Prostate gland (tissue), 2 donors: ENCODE measurements at regions not wholly inside any gene's neighbourhood (a gene's known extent, or its start where the extent isn't known, plus 50 kb on each side); places are given as distances from the start of the nearest gene placed in this dataset.

Experiments used
- DNase-seq: peaks from one replicate; pipeline ENCODE4 v3.0.0-alpha.2; 2019; ENCODE audit warnings: low spot score
- H3K27ac ChIP-seq, 2 donors: fragments of 200-600 bp; sonication (generic); 2 replicates each; pipeline ENCODE4 v1.5.1; 2017 to 2019
- H3K27me3 ChIP-seq: fragments of 200-600 bp; sonication (generic); replicated peaks from 2 replicates; pipeline ENCODE4 v1.5.1; 2019; ENCODE audit not compliant: insufficient read depth
- H3K36me3 ChIP-seq, 2 donors: fragments of 200-600 bp; sonication (generic); 1 replicate in 1 of 2; 2 replicates in 1 of 2; pipeline versions ENCODE4 v1.5.1 to v1.8.1; 2017 to 2019
- H3K4me1 ChIP-seq: fragments of 200-600 bp; sonication (generic); replicated peaks from 2 replicates; pipeline ENCODE4 v1.5.1; 2019
- H3K4me3 ChIP-seq, 2 donors: fragments of 200-600 bp; sonication (generic); 2 replicates each; pipeline ENCODE4 v1.5.1; 2017 to 2019
- H3K9me3 ChIP-seq: fragments of 200-600 bp; sonication (generic); 2 replicates; pipeline ENCODE4 v1.5.1; 2017
- POLR2A ChIP-seq: fragments of 450-650 bp; IDR thresholded peaks from one replicate; pipeline ENCODE4 v1.6.1; 2016; ENCODE audit warnings: antibody characterized with exemption, mild to moderate bottlenecking
- POLR2AphosphoS5 ChIP-seq: sonication (generic); formaldehyde crosslinking; IDR thresholded peaks from one replicate; pipeline ENCODE4 v1.6.1; 2017; ENCODE audit warnings: antibody characterized with exemption
- WGBS: methylation state at CpG from one replicate; pipeline ENCODE4 v1.1.5; 2018; 5-methylcytosine and 5-hydroxymethylcytosine counted together
- intact Hi-C: fragments of 100-400 bp; cut with DNase I; formaldehyde crosslinking; loops from one replicate; pipeline ENCODE4 v1.14.2; 2022
- TF ChIP-seq, protein P1 (sequence below), 4 experiments: fragments of 200-600 bp in 2 of 4; fragments of 450-650 bp in 2 of 4; sonication (generic) in 2 of 4; IDR thresholded peaks; 1 replicate in 3 of 4; 2 replicates in 1 of 4; pipeline ENCODE4 v1.5.1; 2016 to 2019; ENCODE audit warnings: antibody characterized with exemption in 4 of 4, mild to moderate bottlenecking in 2 of 4, moderate library complexity in 2 of 4

DNA sequence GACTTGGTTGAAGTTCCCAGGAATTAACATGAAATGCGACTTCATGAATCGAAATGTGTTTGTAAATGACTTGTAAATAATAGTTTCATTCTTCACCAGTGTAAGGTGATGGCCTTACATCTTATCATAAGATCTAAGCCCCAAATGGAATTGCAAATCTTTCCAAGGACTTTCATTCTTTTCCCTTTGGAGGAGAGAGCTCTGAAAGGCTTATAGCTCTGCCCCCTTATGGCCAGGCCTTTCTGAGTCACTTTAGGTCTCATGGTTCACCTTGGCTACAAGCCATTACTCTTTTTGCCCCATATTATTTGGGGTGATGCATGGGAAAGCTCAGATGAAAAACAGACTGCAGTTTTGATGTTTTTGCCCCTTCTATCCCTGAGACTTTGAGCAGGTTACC, 209.1 kb upstream of the BMP2 start:
- Histone ChIP-seq H3K36me3 (no peaks in the 10 kb centered on the region), H3K4me1 (no peaks in the 10 kb centered on the region), H3K9me3 (no peaks in the 10 kb centered on the region), H3K4me3 (no peak overlapping the region), H3K27me3 (no peaks in the 10 kb centered on the region), H3K27ac (no peak overlapping the region)
- WGBS: 92% methylated on average over 2 of the region's 2 CpGs
- TF ChIP-seq POLR2A: no peak
- TF ChIP-seq POLR2AphosphoS5: no peak
- TF ChIP-seq, protein P1, sequence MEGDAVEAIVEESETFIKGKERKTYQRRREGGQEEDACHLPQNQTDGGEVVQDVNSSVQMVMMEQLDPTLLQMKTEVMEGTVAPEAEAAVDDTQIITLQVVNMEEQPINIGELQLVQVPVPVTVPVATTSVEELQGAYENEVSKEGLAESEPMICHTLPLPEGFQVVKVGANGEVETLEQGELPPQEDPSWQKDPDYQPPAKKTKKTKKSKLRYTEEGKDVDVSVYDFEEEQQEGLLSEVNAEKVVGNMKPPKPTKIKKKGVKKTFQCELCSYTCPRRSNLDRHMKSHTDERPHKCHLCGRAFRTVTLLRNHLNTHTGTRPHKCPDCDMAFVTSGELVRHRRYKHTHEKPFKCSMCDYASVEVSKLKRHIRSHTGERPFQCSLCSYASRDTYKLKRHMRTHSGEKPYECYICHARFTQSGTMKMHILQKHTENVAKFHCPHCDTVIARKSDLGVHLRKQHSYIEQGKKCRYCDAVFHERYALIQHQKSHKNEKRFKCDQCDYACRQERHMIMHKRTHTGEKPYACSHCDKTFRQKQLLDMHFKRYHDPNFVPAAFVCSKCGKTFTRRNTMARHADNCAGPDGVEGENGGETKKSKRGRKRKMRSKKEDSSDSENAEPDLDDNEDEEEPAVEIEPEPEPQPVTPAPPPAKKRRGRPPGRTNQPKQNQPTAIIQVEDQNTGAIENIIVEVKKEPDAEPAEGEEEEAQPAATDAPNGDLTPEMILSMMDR (IDR thresholded peaks at IDR 0.05): no peak
- DNase-seq: no peak
- intact Hi-C loops: no loop called here

- WGBS: 13% methylated on average over 17 of the region's 17 CpGs
- H3K27me3 ChIP-seq: no peaks in the 10 kb centered on the region
- TF ChIP-seq POLR2A (no peak), POLR2AphosphoS5 (no peak)
- TF ChIP-seq, protein P1 (IDR thresholded peaks at IDR 0.05): no peak
- no peak overlapping the region for H3K27ac ChIP-seq
- H3K36me3 ChIP-seq: no peaks in the 10 kb centered on the region
- H3K4me1 ChIP-seq: no peaks in the 10 kb centered on the region
- no peaks in the 10 kb centered on the region for H3K9me3 ChIP-seq
- intact Hi-C loops: no loop called here
- no peak for DNase-seq
- no peak overlapping the region for H3K4me3 ChIP-seq
These were observed 233.6 kb upstream of the BMP2 start for GRCh38 chr20:6533761-6534479.

DNA sequence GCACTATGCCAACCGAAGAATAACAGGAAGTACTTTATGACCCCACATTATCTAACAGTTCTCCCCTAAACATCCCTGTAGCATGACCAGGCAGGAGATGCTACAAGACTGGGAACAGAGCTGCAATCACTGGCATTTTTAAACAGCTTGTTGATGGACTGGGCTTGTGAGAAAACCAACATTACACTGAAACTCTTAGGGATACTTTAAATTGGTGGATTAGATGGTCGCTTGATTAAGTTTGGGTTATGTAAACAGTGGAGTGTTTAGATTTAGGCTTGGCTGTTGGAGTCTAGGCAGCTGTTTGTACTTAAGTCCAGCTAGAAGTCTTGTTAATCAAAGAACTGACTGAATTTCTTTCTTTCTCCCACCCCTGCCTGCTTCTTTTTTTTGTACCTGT, 234.1 kb upstream of the BMP2 start:
- TF ChIP-seq POLR2A: no peak
- TF ChIP-seq, protein P1 (IDR thresholded peaks at IDR 0.05): no peak
- no peak for TF ChIP-seq POLR2AphosphoS5
- H3K9me3 ChIP-seq: no peaks in the 10 kb centered on the region
- no peak overlapping the region for H3K4me3 ChIP-seq
- DNase-seq: no peak
- intact Hi-C loops: no loop called here
- no peaks in the 10 kb centered on the region for H3K27me3 ChIP-seq
- no peaks in the 10 kb centered on the region for H3K36me3 ChIP-seq
- no peak overlapping the region for H3K27ac ChIP-seq
- H3K4me1 ChIP-seq: no peaks in the 10 kb centered on the region
- WGBS: 34% methylated on average over 2 of the region's 2 CpGs

DNA sequence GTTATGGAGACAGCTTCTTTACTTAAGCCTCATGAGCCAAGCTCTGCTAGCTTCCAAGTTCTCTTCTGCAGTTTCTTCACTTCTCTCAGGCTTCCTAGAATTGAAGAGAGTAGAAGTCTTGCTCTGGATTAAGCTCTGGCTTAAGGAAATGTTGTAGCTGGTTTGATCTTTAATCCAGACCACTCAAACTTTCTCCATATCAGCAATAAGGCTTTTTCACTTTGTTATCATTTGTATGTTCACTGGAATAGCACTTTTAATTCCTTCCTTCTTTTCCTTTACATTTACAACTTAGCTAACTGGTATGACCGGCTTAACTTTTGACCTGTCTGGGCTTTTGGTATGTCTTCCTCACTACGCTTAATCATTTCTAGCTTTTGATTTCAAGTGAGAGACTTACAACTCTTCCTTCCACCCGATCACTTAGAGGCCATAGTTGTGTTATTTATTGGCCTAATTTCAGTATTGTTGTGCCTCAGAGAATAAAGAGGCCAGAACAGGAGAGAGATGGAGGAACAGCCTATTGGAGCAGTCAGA, 236.6 kb upstream of the BMP2 start:
- no peaks in the 10 kb centered on the region for H3K9me3 ChIP-seq
- WGBS: 84% methylated on average over 3 of the region's 3 CpGs
- no peak overlapping the region for H3K27ac ChIP-seq
- no peak overlapping the region for H3K4me3 ChIP-seq
- intact Hi-C loops: no loop called here
- no peaks in the 10 kb centered on the region for H3K27me3 ChIP-seq
- TF ChIP-seq, protein P1 (IDR thresholded peaks at IDR 0.05): no peak
- TF ChIP-seq POLR2AphosphoS5 (no peak), POLR2A (no peak)
- no peak for DNase-seq
- H3K4me1 ChIP-seq: no peaks in the 10 kb centered on the region
- H3K36me3 ChIP-seq: no peaks in the 10 kb centered on the region

DNA sequence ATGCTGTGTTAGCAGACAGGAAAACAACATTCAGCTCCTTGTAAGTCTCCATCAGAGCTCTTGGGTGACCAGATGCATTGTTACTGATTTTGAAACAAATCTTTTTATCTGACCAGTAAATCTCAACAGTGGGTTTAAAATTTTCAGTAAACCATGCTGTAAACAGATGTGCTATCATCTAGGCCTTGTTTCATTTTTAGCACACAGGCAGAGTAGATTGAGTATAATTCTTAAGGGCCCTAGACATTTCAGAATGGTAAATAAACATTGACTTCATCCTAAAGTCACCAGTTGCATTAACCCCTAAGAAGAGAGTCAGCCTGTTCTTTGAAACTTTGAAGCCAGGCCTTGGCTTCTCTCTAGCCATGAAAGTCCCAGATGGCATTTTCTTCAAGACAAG, 237.2 kb upstream of the BMP2 start:
- no peaks in the 10 kb centered on the region for H3K9me3 ChIP-seq
- no peak overlapping the region for H3K4me3 ChIP-seq
- no peaks in the 10 kb centered on the region for H3K36me3 ChIP-seq
- intact Hi-C loops: no loop called here
- H3K4me1 ChIP-seq: no peaks in the 10 kb centered on the region
- no peak overlapping the region for H3K27ac ChIP-seq
- no peak for DNase-seq
- no peak for TF ChIP-seq POLR2A
- TF ChIP-seq POLR2AphosphoS5: no peak
- TF ChIP-seq, protein P1 (IDR thresholded peaks at IDR 0.05): no peak
- no peaks in the 10 kb centered on the region for H3K27me3 ChIP-seq
